Posterior vena cava (tissue), 2 donors: ENCODE measurements at regions not wholly inside any gene's neighbourhood (a gene's known extent, or its start where the extent isn't known, plus 50 kb on each side); places are given as distances from the start of the nearest gene placed in this dataset.
A peak's percentile ranks its signal among the peaks of the same experiment; 100 is the strongest.

ENCODE experiments used
- DNase-seq: peaks from one replicate; pipeline ENCODE4 v3.0.0-alpha.2; 2020; ENCODE audit warnings: low spot score
- intact Hi-C, 2 donors: fragments of 100-400 bp; cut with DNase I; formaldehyde crosslinking; loops; one replicate each; pipeline versions ENCODE4 v1.14.1 to v1.14.2; 2022 to 2023
- donor health status: DM: yes; HTN: yes; CAD: no.
- donor health status: DM: yes; HTN: yes; CAD: no.

DNA sequence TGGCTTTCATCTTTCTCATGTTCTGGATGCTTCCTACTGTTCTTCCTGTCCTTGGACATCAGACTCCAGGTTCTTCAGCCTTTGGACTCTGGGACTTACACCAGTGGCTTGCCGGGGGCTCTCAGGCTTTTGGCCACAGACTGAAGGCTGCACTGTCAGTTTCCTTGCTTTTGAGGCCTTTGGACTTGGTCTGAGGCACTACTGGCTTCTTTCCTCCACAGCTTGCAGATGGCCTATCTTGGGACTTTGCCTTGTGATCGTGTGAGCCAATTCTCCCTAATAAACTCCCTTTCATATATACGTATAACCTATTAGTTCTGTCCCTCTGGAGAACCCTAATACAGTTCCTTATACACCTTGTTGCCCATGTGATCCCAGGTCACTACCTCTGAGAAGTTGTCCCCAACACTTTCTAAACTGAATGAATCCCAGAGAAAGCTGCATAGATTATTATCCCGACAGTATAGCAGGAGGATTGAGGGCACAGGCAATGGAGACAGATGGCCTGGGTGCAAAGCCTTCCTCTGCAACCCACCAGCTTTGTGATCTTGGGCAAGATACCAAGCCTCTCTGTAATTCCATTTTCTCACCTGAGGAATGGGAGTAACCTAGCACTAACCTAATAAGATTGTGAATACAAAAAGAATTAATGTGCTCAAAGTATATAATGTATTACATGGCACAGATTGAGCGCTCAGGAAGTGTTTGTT lies 449.6 kb upstream of the BRINP1 start:
- no peak for DNase-seq
- intact Hi-C loops = no loop called here

DNA sequence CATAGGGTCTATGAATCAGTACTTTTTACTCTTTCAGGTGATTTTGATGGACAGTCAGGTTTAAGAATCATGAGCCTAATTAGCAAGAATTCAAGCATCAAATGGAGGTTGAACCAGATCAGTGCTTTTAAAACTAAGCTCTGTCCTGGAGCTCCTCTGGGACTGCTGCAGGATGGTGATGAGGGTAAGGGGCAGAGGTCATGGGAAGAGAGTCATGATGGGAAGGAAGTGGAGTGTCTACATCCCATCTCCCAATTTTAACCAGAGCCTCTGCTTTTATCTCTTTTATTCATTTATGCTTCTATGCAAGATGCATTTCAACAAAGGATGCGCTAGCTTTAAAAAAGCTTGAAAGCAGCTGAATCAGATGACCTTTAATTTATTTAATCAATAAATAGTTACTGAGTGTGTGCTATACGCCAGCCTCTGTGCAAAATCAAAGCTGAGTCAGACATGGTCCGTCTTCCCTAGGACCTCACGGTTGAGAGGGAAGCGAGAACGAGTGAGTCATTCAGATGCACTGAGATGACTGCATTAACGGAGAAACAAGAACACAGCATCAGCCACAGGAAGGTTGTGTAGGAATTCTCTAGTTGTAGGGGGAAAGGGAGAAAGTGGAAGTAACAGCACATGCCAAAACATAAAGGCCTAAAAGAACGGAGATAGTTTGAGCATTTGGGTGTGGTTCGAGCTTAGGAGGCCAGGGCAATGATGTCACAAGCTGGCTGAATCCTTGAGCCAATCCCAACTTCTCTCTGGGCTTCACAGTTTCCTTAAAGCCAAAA lies 441.6 kb upstream of the BRINP1 start:
- no peak for DNase-seq
- intact Hi-C loops = no loop called here

DNA sequence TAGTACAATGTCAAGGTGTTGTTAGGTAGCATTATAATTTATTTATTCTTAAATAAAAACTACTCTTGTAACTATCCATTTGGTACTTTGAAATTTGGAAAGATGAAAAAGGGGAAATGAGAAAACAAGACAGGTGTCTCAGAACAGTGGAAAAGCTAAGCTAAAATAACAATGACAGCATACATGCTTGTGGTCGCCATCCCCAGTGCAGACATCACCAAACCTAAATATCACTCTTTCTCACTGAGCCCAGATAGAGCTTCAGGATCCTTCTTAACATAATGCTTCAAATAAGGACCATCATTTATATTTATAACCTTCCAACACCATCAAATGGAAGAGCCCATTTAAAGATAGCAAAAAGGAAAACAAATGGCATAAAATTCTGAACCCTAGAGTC lies 434.4 kb upstream of the BRINP1 start:
- no peak for DNase-seq
- intact Hi-C loops = no loop called here

DNA sequence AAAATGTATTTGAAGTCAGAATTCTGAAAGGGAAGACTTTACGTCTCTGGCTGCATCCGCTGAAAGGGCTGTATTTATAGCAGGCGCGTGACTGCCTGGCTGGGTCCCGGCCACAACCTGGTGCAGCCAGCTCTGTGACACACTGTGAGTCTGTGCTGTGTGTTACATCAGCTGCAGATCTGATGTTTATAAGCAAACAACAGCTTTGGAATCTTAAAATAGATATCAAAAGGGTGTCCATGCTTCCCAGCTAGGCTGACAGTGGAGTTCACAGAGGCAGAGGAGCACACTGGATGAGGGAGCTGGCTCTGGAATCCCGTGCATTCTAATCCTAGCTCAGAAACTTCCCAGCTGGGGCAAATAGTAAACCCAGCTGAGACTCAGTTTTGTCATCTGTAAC lies 433.4 kb upstream of the BRINP1 start:
- DNase-seq = peak; percentile 88

DNA sequence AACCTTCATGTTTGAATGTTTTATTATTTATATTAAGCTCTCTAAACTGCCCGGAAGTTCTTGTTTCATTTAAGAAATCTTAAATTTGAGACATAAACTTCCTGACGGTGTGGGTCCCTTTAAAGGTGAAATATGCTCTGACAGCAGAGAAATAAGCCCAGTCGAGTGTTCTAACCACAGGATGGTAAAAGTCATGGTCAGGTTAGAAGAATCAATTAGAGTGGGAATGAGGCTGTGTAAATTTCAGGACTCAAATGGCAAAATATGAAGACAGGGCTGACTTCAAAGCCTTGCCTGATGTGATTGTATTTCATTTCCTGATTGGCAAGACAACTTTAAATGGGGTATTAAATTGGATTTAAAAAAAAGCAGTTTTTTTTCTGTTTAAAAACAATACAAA lies 432.9 kb upstream of the BRINP1 start:
- DNase-seq = no peak
- intact Hi-C loops = no loop called here

More for the DNA sequence above, 433.4 kb upstream of the BRINP1 start:
- intact Hi-C loops = no loop called here

DNA sequence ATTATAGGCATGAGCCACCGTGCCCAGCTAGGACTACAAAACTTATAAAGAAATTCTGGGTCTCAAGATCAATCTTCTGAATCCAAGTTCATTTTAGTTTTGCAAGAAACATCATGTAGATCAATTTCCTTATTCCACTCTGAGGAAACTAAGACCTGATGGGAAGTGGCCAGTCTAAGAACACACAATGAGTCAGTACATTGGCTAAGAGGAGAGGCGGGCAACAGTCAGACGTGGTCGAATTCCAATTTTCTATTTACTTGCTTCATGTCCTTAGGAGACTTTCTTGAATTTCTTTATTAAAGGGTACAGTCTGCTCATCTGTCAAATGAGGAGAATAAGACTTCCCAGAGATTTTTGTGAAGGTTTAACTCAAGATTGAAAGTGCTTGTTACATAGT lies 432.1 kb upstream of the BRINP1 start:
- DNase-seq = no peak
- intact Hi-C loops = no loop called here

DNA sequence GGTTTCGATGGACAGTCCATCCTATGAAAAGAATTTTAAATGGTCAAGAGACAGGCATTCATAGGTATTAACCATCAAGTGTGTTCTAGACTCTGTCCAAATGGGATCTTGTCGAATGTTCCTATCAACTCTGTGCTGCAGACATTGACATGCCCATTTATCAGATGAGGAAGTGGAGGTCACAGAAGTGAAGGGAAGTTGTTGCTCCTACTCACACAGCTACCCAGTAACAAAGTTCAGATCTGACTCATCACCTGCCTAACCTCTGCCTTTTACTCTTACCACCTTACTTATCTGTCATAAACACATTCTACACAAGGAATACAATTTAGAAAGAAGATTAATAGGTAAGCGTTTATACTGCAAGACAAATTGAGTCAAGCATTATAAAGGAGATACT lies 426.2 kb upstream of the BRINP1 start:
- intact Hi-C loops = no loop called here
- no peak for DNase-seq

DNA sequence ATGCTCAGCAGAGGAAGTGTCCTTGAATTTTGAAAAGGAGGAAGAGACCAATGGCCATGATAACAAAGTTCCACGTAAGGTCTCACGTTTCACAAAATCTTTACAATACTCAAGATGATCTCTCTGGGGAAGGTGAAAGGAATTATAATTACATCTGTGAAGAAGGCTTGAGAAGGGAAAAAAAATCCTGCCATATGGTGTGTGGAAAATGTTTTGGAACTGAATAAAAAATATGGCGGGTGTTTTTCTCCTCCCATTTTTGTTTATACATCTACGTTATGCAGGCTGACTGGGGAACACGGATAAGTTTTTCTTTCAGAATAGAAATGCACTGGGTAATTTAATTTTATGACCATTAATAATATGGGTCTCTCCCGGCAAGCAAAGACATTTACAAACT lies 425.6 kb upstream of the BRINP1 start:
- intact Hi-C loops = no loop called here
- no peak for DNase-seq

DNA sequence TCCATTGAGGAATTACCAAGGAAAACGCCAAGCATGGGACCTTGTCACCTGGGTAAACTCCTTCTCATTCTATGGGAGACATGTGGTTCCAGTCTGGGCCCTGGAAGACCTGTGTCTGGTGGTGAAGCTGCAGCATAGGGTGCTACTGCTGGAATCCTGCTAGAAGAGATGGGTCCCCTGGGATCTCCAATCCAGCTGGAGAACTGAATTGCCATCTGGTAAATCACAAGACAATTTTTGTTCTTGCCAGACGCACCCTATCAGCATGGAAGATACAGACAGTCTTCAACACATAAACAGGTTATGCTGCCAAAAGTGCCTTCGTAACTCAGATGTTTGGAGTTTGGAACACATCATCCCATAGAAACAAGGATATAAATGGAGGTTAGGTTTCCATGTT lies 424.0 kb upstream of the BRINP1 start:
- DNase-seq = no peak
- intact Hi-C loops = no loop called here

DNA sequence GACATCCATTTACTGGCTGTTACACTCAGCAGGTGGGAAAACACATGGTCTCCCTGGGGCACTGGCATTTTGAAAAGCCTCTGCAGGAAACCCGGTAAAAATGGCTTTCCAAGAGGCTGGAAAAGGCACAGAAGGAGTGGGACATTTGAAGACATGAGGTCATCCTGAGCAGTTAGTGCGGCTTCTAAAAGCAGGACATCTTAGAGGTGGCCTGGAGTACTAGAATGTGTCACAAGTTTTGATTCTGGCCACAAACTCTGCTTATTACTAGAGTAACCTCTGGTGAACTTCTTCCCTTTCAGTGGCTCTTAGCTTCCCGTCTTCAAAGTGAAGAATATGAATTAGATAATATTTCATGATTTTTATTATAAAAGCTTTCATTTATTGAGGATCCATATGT lies 423.0 kb upstream of the BRINP1 start:
- intact Hi-C loops = no loop called here

DNA sequence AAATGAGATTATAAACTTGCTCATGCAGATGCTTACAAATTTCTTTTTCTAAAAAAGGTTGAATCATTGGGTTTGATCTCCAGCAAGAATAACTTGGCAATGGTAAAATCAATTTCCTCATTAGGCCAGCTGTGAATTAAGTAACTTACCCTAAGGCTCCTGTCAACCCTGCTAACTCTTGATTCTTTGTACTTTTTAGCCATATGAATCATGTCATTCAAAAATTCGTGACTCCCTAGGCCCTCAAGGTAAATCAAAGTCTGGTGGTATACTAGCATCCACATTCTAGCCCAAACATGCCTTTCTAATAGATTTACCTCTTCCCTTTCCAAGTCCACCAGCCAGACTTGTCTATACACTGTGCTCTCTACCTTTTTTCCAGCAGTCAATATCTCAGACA lies 420.8 kb upstream of the BRINP1 start:
- DNase-seq = no peak
- intact Hi-C loops = no loop called here

More for the DNA sequence above, 423.0 kb upstream of the BRINP1 start:
- no peak for DNase-seq

DNA sequence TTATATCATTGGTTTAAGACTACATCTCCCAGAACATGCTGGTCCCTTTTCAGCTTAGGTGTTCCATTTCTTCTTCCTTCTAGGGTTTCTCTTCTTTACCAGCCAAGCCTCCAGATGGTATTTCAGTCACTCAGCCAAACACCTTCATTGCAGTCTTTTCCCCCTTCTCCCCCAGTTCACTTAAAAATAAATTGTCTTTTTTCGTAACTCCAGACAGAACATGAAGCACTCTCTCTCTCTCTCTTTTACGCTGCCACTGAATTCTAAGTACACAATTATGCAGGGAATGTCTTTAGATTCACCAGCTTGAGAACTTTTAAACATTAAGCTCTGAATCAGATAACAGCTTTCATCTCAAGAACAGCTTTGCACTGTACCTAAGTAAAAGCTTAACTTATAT lies 419.7 kb upstream of the BRINP1 start:
- DNase-seq = no peak
- intact Hi-C loops = no loop called here

DNA sequence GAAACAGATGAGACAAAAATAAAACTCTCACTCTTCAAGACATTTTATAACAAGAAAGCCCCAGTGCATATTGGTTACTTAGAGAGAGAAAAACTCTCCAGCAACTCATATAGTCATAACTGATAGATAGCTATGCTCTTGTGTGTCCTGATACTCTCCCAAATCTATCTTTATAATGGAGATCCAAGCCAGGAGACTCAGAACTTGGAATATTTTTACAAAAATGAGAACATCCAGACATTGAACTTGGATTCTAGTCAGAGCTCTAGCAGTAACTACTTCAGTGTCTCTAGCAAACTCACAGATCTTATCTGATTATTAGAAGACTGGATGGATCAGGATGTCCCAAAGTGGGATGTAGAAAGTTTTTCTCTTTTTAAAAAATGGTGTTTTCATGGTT lies 412.7 kb upstream of the BRINP1 start:
- intact Hi-C loops = no loop called here
- DNase-seq = no peak

DNA sequence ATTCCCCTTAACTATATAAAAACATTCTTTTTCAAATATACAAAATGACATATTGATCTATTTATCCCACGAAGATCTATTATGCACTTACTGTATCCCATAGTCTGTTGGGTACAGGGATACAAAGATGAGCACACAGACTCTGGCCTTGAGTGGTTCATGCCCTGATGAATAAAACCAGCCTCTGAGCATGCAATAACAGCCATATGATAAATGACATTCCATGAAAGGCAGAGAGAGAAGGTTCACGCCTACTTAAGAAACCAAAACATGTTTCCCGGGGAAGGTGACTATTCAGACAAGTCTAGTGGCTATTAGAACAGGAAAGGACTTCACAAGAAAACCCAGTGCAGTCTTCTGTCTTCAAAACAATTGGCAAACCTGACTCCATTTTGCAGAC lies 406.2 kb upstream of the BRINP1 start:
- no peak for DNase-seq
- intact Hi-C loops = no loop called here

DNA sequence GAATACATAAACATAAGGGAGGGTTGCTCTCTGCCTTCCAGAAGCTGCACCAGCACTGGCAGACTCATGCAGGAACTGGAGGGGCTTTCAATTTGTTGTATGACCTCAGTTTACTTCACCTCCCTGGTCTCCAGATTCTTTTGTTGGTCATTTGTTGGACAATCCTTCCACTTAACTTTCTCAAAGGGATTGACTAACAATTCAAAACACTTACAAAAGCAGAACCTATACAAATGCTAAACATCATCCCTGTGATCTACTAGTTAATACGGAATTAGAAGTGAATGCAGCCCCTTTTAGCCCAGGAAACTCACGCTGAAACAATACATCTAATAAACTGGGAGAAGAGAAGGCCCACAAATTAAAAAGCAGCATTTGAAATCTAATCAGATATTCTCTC lies 404.6 kb upstream of the BRINP1 start:
- no peak for DNase-seq
- intact Hi-C loops = no loop called here

DNA sequence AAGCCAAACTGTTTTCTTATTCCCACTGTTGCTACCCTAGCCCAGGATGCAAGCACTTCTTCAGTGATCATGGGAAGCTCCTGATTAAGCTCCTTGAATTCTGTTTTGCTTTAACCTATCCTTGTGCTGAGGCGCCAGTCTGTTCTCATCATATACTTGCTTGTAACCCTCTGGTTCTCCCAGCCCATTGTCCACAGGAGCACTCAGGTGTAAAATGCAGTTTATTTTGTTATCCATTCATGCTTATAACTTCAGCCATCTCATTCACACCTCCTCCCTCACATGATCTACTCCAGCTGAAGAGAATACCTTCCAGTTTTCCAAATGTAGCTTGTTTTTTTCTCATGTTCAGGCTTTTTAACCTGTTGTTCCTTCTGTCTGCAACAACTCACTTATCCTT lies 402.1 kb upstream of the BRINP1 start:
- intact Hi-C loops = no loop called here
- DNase-seq = no peak

DNA sequence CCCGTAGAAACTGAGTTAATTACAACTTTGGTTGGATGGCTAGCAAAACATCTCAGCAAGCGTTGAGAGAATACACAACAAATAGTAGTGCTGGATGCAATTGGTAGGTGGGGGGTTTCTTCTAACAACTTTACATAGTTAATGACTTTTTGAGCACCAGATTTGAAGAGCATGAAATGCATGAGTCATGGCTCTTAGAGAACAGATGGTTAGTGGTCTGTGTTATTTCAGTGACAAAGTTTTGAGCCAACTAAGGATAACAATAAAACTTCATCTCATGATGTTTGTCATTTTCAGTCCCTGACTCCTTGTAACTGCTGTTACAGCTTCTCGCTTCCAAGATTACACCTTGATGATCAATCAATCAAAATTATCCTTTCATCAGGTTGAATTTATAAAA lies 399.0 kb upstream of the BRINP1 start:
- no peak for DNase-seq
- intact Hi-C loops = no loop called here

DNA sequence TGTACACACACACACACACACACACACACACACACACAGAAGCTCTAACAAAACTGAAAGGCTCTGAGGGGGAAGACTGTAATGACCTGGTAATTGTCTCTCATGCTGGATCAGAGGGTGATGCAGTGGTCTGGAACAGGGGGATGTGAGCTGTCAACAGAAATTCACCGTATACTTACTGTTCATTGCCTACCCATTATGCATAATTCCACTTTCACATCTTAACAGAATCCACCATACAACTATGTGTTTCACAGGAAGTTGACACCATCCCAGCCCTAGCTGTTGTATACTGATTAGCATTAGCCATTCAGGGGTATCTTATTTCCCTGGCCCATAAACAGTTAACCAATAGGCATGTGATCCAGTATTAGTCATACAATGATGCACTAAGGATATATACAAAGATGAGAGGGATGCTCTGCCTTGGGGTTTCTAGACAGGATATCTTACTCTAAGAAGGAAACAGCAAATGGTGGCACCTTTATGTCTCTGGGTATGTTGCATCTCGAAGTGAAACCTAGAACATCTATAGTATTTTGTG lies 396.5 kb upstream of the BRINP1 start:
- intact Hi-C loops = no loop called here
- no peak for DNase-seq

DNA sequence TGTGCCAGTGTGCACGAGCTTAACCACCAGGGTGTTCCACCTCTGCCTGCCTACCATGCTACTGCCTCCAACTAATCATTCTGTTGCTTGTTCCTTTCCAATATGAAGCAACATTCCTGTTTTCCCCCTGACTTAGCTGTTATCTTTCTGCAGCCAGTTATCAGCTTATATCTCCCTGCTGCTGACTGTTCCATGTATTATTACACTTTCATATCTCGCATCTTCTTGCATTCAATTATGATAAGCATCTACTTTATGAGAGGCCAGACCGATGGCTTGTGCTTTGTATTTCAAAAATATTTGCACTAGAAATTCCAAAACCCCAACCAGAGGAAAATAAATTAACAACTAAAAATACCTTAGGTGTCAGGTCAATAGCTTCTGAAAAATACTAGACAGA lies 394.0 kb upstream of the BRINP1 start:
- no peak for DNase-seq
- intact Hi-C loops = loop anchor here in 1 of 2 donors (5.0 kb wide), 1 partner anchor 921 kb away; no protein-coding TSS in a partner anchor

DNA sequence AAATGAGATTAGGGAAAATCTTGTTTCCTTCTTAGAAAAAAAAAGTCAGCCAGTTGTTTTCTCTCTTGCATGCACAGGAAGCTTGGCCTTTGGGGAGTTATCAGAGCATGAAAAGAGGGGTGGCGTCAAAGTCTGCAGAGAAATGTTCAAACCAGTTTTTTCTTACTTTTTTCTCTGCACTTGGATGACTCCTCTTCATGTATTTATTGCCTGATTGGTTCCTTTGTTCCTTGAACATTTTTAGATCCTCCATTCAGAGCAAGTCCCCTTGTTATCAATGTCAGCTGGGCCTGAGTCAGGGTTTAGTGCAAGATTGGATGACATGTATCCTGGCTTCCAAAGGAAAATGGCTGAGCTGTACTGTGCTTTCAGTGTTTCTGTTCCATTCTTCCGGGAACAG lies 392.6 kb upstream of the BRINP1 start:
- DNase-seq = no peak
- intact Hi-C loops = loop anchor here in 1 of 2 donors (5.0 kb wide), 1 partner anchor 920 kb away; no protein-coding TSS in a partner anchor

DNA sequence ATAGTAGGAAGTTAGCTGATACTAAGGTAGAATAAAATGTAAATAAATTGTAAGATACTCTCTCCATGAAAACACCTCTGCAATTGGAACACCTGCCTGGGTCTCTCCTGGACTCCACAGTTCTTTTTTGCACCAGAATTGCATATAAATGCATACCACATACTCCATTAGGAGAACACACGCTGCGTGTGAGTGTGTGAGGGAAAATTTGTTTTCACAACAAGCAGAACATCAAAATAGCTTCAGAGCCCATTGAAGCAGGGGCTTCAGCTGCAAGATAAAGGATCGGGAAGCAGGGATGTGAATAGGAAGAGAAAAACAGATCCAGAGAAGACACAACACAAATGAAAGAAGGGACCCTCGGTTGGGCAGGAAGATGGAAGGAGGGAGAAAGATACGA lies 389.8 kb upstream of the BRINP1 start:
- intact Hi-C loops = no loop called here
- DNase-seq = no peak
